IPS DF 4.7 (cell line): ENCODE measurements at regions not wholly inside any gene's neighbourhood (a gene's known extent, or its start where the extent isn't known, plus 50 kb on each side); places are given as distances from the start of the nearest gene placed in this dataset.

ENCODE experiments used
- DNase-seq: peaks from one replicate; pipeline ENCODE4 v3.0.0-alpha.2; 2013; ENCODE audit warnings: low spot score; ENCODE audit errors: extremely low read depth

DNA sequence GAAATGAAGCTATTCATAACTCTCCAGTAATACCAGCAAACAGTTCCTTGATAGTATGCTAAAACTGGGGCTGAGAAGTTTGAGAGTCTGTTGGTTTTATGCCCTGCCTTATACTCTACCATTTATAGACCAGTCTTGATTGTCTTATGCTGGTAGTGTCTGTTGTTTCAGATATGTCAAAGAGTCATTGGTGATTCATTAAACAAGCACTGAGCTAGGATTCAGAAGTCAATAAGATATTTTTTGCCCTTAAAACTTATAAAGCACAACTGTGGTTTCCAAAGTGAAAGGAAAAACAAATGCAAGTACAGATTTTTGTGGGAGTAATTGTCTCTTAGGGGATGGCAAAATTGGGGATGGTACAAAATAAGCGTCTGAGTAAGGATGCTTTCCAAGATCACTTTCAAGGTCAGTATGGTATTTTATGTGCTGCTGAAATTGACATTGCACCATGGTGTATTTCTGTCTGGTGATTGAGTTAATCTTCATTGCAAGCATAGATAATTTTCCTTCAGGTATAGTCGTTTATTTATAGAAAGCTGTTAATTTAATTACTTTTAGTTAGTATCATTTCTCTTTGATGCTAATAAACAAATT is 289.5 kb upstream of the E2F7 start:
- no peak for DNase-seq

DNA sequence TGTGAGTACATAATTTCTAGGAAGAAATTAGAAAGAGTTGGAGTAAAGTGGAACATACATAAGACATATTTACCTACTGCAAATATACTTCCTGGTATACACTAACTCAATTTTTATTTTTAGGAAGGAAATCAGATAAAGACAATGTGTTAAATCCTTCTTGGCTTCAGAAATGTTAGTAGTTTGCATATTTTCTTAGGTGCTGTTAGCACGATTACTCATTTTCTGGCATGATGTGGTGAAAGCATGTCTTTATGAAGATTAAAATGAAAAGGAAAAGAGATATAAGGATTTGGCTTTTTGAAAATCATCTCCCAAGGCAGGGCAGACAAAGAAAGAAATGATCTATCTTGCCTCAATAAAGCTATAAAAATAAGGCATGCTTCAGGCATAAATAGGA is 287.6 kb upstream of the E2F7 start:
- DNase-seq: no peak

DNA sequence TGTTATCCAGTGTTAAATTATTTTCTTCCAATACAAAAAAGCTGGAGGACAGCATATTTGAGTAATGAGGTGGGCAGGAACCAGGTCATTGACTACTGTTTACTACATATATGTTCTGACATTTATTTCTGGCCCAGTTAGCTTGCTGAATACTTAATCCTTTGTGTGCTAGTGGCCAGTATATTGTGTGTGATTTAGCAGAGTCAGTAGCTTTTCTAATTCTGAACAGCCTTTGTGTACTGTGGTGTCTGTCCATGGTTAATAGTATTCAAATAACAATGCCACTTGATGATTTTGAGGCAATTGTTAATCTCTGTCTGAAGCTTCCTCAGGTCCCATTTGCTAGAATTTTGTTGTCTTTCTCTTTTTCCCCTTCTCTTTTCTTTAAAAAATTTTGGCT is 286.5 kb upstream of the E2F7 start:
- no peak for DNase-seq

DNA sequence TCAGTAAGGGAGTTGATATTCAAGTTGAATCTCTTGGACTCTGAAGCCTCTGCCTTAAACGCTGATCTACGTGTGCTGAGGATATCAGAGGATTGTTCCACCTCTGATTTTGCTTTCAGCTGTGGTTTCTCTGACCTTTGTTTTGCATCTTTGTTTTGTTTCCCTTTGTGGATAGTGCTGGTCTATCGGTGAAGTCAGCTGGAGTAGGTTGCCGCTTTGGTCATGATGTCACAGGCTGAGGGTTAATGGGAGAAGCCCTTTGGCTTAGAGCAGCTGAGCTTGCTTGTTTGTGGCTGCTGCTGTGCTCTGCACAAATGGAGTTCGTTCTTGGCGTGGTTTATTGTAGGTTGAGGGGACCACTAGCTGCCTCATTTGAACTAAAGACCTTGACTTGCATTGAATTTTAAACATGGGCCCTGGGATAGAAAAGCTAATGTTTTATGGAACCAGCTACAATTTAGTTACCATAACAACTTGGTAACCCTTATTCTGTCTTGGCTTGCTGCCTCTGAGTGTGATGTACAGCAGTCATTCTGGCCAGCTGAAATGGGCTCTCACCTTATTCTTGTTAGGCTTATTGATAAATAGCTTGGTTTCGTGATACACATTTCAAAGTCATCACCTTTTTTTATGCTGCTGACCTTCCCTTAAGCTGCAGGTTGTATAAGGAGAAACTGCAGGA is 284.5 kb upstream of the E2F7 start:
- DNase-seq: no peak

DNA sequence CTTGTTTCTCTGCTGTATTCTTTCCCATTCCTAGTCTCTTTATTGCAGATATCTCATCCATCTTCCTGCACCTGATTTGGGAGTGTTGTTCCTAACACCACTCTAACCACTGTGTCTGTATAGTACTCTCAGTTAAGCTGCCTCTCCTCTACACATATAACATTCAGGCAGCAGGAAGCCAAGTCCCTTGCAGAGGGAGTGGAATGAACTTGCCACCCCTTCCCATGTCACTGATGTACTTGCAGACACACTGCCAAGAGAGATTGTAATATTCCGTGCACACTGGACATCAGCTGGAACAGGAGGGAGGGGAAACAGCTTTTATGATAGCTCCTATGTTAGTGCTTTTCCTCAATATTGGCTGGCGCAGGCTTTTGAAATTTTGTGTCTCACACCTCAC is 281.6 kb upstream of the E2F7 start:
- DNase-seq: no peak

DNA sequence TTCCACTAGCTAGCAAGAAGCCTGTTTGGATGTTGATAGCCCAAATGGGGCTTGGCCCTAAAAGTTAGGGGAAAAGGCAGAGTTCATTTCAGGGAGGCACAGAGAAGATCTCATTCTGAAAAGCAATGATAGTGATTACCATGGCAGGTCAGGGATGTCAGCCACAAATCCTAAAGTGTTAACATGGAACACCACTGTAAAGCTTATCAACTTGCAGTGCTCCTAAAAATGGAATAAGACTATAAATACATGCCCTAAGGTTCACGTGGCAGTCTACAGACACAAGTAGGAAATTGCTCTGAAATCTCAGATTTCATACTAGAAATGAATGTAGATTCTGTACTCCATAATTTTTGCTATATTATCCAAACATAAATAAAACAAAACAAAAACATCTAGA is 280.0 kb upstream of the E2F7 start:
- DNase-seq: no peak

DNA sequence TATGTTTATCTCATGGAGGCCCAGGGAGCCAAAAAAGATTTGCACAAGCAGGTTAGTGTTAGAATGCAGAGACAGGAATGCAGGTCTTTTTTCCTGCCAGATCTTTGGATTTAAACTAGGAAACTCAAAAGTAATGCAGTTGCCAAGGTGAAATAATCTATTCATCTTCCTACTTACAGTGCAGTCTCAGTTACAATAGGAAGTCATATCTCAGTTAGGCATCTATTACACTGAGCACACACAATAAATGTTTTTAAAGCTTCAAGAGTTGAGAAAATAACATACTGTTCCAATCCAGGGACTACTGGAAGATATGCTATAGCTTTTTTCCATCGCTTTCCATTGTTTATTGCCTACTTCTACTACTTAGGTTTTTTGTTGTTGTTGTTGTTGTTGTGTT is 279.3 kb upstream of the E2F7 start:
- DNase-seq: no peak

DNA sequence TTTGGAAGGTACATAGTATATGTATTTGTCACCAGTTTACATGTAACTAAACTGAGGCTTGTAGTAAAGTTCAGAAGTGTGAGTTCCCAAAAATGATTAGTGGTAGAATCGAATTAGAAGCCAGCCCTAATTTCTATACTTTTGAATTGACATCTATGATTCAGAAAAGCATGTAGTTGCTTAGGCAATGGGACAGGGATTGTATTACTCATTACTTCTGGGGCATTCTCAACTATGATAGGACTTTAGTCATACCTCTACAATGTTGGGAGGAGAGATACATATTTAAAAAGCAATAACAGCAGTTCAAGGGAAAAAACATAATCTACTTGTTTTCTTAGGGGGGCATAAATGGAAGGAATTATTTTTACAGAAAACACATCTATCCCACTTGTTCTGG is 277.9 kb upstream of the E2F7 start:
- no peak for DNase-seq

DNA sequence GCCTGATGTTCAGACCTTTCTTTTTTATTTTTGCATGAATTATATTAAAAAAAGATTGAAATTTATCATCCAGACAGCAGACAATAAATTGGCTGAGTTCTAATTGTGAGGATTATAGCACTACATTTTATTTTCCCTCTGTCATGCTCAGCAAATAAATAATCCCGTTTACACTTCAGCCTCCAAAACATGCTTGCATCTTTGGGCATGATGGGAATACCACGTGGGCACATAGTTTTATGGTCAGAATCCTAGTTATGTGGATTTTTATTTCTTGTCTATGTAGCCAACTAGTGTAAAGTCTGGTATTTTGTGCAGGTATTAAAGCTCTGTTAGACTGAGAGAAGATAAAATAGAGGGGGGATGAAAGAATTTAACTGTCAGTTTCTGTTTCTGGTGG is 276.9 kb upstream of the E2F7 start:
- DNase-seq: no peak

DNA sequence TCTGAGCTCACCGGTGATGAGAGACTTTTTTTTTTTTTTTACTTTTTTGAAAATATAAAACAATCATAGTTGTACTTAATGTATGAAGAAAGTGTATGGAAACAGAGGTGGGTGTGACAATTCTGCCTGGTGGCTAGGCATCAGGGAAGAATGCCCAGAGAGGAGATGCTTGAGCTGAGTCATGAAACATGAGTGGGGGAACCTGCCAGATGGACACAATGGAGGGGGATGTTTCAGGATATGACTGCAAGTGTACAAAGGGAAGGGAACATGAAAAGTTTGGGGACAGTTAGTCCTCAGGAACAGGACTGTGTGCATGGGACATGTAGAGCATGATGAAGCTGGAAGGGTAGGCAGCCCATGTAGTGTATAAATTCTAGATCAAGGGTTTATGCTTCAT is 274.2 kb upstream of the E2F7 start:
- no peak for DNase-seq

DNA sequence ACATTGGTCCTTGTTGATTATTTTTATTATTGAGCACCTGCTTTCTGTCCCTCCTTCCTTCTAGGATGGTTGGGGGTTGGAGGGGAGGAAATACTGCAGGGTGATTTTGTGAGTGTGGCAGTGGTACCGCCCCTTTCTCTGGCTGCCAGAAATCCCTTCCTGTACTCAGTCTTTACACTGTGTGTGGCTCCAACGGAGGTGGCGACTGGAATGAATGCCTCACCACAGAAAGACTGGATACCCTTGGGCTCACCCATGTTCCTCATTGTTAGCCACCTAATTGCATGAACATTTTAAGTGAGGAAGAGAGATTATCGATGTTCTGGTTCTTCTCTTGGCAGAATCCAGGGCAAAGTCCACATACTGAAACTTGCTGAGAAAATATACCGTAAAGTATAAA is 272.0 kb upstream of the E2F7 start:
- DNase-seq: no peak

DNA sequence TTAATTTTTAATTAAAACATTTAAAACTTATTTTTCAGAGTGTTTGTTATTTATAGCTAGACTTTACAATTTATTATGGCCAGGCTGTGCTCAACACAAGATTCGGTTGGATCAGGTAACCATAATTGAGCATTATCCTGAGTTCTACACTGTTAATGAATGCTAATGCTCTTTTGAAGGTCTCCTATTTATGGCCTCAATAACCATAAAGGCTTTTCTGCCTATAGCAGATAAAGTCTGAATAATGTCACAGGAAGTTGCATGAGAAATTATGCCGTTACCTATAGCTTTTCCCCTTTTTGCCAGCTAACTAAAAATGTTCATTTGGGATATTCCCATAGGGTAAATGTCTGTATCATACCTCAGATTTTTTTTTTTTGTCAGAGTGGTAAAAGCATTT is 269.4 kb upstream of the E2F7 start:
- no peak for DNase-seq

DNA sequence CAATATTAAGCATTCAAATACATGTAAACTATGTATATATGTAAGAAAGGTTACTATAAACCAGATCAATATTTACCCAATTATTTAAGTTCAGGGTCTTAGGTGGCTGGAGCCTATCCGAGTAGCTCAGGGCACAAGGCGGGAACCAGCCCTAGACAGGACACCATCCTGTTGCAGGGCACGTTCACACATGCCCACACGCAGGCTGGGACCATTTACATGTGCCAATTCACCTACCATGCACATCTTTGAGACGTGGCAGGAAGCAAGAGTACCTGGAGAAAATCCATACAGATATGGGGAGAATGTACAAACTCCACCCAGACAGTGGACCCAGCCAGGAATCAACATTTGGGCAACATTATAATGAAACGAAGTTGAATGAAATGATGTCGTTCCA is 263.0 kb upstream of the E2F7 start:
- no peak for DNase-seq

DNA sequence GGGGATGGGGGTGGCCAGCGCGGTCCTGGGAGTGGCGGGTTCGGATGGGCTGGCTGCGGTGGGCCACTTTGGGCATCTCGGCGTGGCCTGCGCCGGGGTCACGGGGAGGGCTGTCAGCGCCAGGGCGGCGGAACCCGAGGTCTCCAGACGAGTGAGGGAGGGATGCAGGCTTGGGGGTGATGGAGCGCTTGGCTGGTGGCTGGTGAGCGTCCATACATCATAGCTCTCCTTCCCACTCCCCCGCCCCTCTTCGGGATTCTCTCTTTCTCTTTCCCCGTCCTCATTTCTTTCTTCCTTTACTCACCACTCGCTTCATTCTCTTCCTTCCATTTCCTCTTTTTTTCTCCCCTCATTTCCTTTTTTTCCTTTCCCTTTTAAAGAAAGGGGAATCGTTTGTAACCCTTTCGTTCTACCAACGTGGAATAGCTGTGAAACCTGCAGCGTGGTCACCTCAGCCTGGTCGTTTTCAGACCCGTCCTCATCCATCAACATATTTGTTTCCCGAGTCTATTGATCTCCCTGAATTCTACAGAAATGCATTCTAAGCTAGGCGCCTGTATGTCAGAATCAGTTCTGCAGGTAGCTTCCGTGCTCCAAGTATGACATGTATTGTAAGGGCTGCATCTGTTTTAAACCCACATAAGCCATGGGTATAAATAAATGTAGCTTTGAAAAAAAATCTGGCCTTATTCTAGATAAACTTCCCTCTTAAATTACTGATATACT is 260.3 kb upstream of the E2F7 start:
- no peak for DNase-seq

DNA sequence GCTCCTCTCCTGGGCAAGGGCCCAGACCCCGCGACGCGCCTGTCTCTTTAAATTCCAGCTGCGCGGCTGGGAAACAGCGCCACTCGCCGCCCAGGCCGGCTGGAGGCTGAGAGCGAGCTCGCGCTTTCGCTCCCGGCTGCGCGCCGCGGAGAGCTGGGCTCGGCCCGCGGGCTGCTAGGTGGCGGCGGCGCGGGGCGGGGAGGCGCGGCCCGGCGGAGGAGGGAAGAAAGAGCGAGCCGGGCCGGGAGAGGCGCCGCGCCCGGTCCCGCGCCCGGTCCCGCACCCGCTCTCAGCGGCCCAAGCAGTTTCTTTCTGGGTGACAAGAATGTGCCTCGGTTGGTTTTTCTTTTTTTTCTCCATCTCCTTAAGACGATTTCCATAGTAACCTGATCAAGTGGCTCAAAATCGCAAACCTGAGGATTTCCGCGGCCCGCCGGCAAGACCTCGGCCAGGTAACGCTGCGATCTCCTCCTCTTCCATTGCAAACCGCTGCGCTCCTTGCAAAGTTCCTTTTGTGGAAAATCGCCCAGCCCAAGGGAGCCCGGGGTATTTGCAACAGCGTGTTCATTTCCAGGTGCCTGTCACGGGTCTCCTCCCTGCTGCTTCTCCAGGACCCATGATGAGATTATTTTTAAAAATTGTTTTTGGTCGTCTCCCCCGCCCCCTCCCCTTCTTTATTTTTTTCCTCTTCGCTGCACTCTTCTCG is 259.5 kb upstream of the E2F7 start:
- DNase-seq: no peak

DNA sequence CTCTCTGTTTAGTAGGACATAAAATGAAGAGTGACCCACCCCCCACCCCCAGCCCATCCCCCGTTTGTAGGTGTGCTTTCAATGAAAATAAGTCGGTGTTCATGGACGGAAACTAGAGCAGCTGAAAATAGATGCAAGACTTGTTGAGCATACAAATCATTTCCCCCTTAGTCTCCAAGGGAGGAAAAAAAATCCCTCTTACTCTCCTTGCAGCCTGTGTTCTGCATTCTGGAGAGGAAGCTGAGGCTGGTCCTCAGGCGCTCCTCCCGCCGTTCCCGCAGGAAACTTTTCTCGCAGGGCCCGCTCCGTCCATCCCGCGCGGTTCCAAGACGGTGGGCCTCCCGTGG is 259.0 kb upstream of the E2F7 start:
- no peak for DNase-seq

DNA sequence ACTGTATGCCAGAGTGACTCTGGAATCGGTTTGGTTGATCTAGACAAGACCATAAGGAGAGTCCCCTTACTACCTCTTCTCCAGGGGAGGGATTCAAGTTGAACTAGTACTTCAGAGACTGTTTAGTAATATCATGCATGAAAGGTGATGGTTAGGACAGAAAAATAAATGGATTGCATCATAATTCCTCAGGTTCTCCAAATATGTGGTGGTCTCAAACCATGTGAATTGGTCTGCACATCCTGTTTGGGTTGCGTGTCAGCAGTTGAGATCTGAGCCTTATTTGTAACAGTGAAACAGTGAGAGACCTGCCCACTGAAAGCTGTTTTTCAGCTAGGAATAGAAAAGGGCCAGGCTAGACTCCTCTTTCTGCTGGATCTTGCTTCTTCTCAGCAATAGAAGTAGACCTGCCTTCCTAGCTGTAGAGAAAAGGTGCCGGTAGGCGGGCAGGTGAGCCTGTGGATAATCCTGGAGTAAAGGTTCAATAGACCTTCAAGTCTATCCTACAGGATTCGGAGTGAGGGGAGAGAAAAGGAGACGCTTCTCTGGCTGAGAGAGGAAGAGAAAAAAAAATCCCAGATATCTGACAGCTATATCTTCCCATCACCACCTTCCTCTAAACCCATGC is 258.5 kb upstream of the E2F7 start:
- DNase-seq: no peak

DNA sequence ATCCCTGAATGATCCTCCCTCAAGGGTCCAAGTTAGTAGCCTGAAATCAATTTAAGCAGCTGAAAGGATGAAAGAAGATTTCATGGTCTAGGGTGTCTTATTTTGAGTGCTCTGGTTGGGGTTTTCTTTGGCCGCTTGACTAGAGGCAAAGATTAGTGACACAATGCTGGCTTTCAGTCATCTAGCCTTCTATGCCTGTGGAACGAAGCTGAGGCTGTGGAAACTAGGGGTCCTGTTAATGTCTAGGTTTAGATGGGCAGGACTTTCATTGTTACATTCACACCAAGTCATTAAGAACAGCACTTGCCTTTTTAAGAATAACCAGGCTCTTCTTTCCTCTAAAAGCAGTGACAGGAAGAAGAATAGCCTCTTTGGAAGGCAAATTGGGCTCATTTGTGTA is 253.8 kb upstream of the E2F7 start:
- DNase-seq: no peak

DNA sequence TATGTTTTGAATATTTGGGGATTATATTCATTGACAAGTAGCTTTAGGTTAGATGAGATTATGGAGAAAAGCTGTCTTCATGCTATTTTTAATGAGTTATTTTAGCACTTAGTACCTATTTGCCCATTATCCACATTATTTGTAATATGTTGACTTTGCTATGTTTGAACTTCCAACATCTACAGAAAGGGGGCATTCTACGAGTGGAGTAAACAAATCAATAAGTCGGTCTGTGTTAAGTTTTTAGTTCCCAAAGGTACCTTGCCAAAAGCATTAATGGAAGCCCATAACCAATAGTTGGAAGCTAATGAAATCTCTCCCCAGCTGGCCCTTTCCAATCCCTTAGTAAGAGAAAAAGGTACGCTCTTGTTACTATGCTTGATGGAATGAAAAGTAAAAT is 250.0 kb upstream of the E2F7 start:
- no peak for DNase-seq

DNA sequence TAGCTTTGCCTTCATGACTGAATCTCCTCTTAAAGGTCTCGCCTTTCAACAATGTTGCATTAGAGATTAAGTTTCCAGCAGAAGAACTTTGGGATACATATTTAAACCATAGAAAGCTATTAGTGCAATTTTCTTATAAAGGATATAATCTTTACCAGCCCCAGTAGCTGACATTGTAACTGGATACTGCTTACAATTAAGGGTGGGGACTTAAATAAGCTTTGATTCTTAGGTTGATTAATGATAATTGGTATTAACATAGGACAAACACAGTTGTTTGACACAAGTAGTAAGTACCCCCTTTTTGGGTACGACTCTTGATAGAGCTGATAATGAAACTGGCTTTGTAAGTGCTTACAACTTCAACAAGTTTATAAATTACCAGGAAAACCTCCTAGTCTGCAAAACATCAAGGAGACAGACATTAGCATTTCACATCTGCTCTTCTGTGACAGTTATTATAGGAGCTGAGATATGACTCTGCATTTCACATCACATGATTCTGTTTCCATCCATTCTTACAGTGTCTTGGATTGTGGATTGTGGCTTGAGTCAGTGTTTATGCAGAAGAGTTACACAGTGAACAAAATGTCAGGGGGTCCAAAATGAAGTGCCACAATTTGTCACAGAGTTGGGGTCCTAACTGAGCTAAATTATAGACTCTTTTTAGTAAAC is 249.1 kb upstream of the E2F7 start:
- no peak for DNase-seq

DNA sequence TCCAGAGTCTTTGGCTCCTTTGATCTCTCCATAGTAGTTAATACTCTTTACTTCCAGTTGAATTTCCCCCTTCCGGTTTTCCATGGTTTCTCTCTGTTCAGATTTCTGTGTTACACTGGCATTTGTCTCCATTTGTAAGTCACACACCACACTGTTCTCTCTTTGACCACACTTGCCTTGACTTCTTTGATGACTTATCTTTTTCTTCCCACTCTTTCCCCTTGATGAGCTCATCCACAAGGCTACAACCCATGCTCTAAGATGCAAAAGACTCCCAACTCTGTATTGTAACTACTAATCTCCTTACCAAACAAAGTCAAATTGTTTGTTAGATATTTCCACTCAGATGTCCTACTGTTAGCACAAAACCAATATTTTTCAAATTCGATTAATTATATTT is 242.7 kb upstream of the E2F7 start:
- DNase-seq: no peak

DNA sequence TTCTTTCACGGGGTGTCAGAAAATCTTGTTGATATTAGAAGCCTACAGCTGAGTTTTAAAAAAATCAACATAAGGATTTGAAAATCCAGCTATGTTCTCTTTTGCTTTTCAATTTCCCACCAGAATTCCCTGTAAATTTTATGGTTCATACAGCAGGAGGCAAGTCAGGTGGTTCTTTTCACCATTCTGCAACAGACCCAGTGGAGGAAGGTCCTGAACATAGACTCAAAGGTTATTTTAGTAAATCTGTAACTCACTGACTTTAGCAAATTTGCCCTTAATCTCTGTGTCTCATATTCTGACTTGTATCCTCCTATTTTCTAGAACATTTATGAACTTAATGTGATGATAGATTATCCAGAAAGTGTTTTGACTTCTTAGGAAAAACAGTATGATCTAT is 235.4 kb upstream of the E2F7 start:
- no peak for DNase-seq
